ENCODE measurements at regions not wholly inside any gene's neighbourhood (a gene's known extent, or its start where the extent isn't known, plus 50 kb on each side); places are given as distances from the start of the nearest gene placed in this dataset.

GRCh38 chr10:56715262-56715661 lies 354.2 kb upstream of the ZWINT start:
- no peaks in the 10 kb centered on the region for H3K4me1 ChIP-seq
- TF ChIP-seq EP300 (IDR thresholded peaks at IDR 0.05): no peak
- TF ChIP-seq CTCF (IDR thresholded peaks at IDR 0.05): no peak
- TF ChIP-seq POLR2A (IDR thresholded peaks at IDR 0.05): no peak
- no peak overlapping the region for H3K4me3 ChIP-seq
- no peak overlapping the region for H3K27ac ChIP-seq
- no peaks in the 10 kb centered on the region for H3K9me3 ChIP-seq
- WGBS, 2 donors: 73 to 80% methylated on average over 2 of the region's 2 CpGs
- H3K36me3 ChIP-seq: no peaks in the 10 kb centered on the region
- no peaks in the 10 kb centered on the region for H3K27me3 ChIP-seq
- no peak for DNase-seq (ENCODE audit: low spot score in 2 of 2)

- Histone ChIP-seq H3K36me3 (no peaks in the 10 kb centered on the region), H3K4me1 (no peaks in the 10 kb centered on the region), H3K27me3 (no peaks in the 10 kb centered on the region), H3K9me3 (no peaks in the 10 kb centered on the region), H3K4me3 (no peak overlapping the region), H3K27ac (no peak overlapping the region)
- DNase-seq (ENCODE audit: low spot score in 2 of 2): no peak
- 59 to 62% methylated on average over 2 of the region's 2 CpGs for WGBS, 2 donors
- no peak for TF ChIP-seq POLR2A (IDR thresholded peaks at IDR 0.05)
- no peak for TF ChIP-seq CTCF (IDR thresholded peaks at IDR 0.05)
- TF ChIP-seq EP300 (IDR thresholded peaks at IDR 0.05): no peak
Measured at GRCh38 chr10:56698506-56698905, 337.4 kb upstream of the ZWINT start.

GRCh38 chr10:56679578-56679977 lies 318.5 kb upstream of the ZWINT start:
- DNase-seq (ENCODE audit: low spot score in 2 of 2): no peak
- Histone ChIP-seq H3K4me3 (no peak overlapping the region), H3K27me3 (no peaks in the 10 kb centered on the region), H3K36me3 (no peaks in the 10 kb centered on the region), H3K27ac (no peak overlapping the region), H3K9me3 (peaks cover 0 to 5% (median 0%) of the 10 kb centered on the region in 4 donors), H3K4me1 (no peaks in the 10 kb centered on the region)
- TF ChIP-seq CTCF (IDR thresholded peaks at IDR 0.05) (no peak), POLR2A (IDR thresholded peaks at IDR 0.05) (no peak), EP300 (IDR thresholded peaks at IDR 0.05) (no peak)

GRCh38 chr10:56662765-56663447 lies 301.8 kb upstream of the ZWINT start:
- no peak for TF ChIP-seq EP300 (IDR thresholded peaks at IDR 0.05)
- TF ChIP-seq POLR2A (IDR thresholded peaks at IDR 0.05): no peak
- no peak for TF ChIP-seq CTCF (IDR thresholded peaks at IDR 0.05)
- Histone ChIP-seq H3K4me3 (no peak overlapping the region), H3K4me1 (no peaks in the 10 kb centered on the region), H3K9me3 (no peaks in the 10 kb centered on the region), H3K36me3 (no peaks in the 10 kb centered on the region), H3K27ac (no peak overlapping the region), H3K27me3 (no peaks in the 10 kb centered on the region)
- DNase-seq (ENCODE audit: low spot score in 2 of 2): no peak

GRCh38 chr10:56653289-56653688 lies 292.2 kb upstream of the ZWINT start:
- Histone ChIP-seq H3K4me3 (no peak overlapping the region), H3K36me3 (no peaks in the 10 kb centered on the region), H3K9me3 (peaks cover 7 to 15% (median 9%) of the 10 kb centered on the region in 4 donors), H3K27me3 (no peaks in the 10 kb centered on the region), H3K27ac (no peak overlapping the region), H3K4me1 (no peaks in the 10 kb centered on the region)
- no peak for TF ChIP-seq CTCF (IDR thresholded peaks at IDR 0.05)
- no peak for TF ChIP-seq EP300 (IDR thresholded peaks at IDR 0.05)
- no peak for TF ChIP-seq POLR2A (IDR thresholded peaks at IDR 0.05)
- no peak for DNase-seq (ENCODE audit: low spot score in 2 of 2)
- 55 to 62% methylated on average over 1 of the region's 1 CpG for WGBS, 2 donors

All from tibial nerve (tissue), 4 donors.